Panc1 (cell line): ENCODE measurements at regions not wholly inside any gene's neighbourhood (a gene's known extent, or its start where the extent isn't known, plus 50 kb on each side); places are given as distances from the start of the nearest gene placed in this dataset.

ENCODE experiments used
- POLR2AphosphoS5 ChIP-seq: IDR thresholded peaks from 2 replicates; pipeline ENCODE4 v1.6.1; 2012; ENCODE audit warnings: mild to moderate bottlenecking, low read depth, low read length, moderate library complexity
- TCF7L2 ChIP-seq: IDR thresholded peaks from 2 replicates; pipeline ENCODE4 v1.6.1; 2011; ENCODE audit warnings: mild to moderate bottlenecking, low read depth, low read length, inconsistent platforms
- TF ChIP-seq, protein P1 (sequence below): fragments of 450-650 bp; IDR thresholded peaks from 2 replicates; pipeline ENCODE4 v1.5.1; 2017; ENCODE audit warnings: mild to moderate bottlenecking
- TF ChIP-seq, protein P2 (sequence below), 2 experiments: IDR thresholded peaks; 2 replicates each; pipeline ENCODE4 v1.6.1; 2011 to 2012; ENCODE audit warnings: low read depth in 2 of 2, control low read depth in 1 of 2, low read length in 1 of 2, mild to moderate bottlenecking in 1 of 2, moderate library complexity in 1 of 2; ENCODE audit not compliant: insufficient read depth in 1 of 2

DNA sequence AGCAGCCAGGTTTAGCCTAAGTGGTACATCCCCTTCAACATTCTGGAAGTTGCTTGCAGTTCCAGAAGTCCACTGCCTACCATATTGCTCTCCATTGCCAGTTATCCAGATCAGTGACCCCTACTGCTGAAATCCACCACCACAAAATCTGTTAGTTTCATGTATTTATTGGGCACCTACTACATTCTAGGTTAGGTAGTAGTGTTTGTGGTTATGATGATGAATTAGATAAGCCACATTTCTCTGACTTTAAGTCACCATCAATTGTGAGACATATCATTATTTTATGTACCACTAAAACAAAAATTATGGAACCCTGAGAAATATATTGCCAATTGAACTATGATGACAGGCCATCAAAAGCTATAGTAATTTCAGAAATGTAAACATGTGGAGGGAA is 139.5 kb upstream of the PKDCC start:
- TF ChIP-seq, protein P1, sequence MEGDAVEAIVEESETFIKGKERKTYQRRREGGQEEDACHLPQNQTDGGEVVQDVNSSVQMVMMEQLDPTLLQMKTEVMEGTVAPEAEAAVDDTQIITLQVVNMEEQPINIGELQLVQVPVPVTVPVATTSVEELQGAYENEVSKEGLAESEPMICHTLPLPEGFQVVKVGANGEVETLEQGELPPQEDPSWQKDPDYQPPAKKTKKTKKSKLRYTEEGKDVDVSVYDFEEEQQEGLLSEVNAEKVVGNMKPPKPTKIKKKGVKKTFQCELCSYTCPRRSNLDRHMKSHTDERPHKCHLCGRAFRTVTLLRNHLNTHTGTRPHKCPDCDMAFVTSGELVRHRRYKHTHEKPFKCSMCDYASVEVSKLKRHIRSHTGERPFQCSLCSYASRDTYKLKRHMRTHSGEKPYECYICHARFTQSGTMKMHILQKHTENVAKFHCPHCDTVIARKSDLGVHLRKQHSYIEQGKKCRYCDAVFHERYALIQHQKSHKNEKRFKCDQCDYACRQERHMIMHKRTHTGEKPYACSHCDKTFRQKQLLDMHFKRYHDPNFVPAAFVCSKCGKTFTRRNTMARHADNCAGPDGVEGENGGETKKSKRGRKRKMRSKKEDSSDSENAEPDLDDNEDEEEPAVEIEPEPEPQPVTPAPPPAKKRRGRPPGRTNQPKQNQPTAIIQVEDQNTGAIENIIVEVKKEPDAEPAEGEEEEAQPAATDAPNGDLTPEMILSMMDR, result no peak
- TF ChIP-seq, protein P2, sequence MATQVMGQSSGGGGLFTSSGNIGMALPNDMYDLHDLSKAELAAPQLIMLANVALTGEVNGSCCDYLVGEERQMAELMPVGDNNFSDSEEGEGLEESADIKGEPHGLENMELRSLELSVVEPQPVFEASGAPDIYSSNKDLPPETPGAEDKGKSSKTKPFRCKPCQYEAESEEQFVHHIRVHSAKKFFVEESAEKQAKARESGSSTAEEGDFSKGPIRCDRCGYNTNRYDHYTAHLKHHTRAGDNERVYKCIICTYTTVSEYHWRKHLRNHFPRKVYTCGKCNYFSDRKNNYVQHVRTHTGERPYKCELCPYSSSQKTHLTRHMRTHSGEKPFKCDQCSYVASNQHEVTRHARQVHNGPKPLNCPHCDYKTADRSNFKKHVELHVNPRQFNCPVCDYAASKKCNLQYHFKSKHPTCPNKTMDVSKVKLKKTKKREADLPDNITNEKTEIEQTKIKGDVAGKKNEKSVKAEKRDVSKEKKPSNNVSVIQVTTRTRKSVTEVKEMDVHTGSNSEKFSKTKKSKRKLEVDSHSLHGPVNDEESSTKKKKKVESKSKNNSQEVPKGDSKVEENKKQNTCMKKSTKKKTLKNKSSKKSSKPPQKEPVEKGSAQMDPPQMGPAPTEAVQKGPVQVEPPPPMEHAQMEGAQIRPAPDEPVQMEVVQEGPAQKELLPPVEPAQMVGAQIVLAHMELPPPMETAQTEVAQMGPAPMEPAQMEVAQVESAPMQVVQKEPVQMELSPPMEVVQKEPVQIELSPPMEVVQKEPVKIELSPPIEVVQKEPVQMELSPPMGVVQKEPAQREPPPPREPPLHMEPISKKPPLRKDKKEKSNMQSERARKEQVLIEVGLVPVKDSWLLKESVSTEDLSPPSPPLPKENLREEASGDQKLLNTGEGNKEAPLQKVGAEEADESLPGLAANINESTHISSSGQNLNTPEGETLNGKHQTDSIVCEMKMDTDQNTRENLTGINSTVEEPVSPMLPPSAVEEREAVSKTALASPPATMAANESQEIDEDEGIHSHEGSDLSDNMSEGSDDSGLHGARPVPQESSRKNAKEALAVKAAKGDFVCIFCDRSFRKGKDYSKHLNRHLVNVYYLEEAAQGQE (IDR thresholded peaks at IDR 0.05; ENCODE audit: insufficient read depth in 1 of 2, low read depth in 2 of 2, low read length in 1 of 2), result no peak
- TF ChIP-seq POLR2AphosphoS5 (no peak), TCF7L2 (no peak)
